IMR-90 (cell line): ENCODE measurements at regions not wholly inside any gene's neighbourhood (a gene's known extent, or its start where the extent isn't known, plus 50 kb on each side); places are given as distances from the start of the nearest gene placed in this dataset.

Experiments used
- CEBPB ChIP-seq: IDR thresholded peaks from 2 replicates; pipeline ENCODE4 v1.6.1; 2012; ENCODE audit warnings: low read depth, low read length, improper control_type of control experiment
- CHD1 ChIP-seq: IDR thresholded peaks from 2 replicates; pipeline ENCODE4 v1.6.1; 2012; ENCODE audit warnings: low read depth, low read length, improper control_type of control experiment
- FOS ChIP-seq: fragments of 150-350 bp; IDR thresholded peaks from 2 replicates; pipeline ENCODE4 v1.6.1; 2016; ENCODE audit warnings: low read depth, low read length
- MXI1 ChIP-seq: IDR thresholded peaks from 2 replicates; pipeline ENCODE4 v1.6.1; 2012; ENCODE audit warnings: low read depth, mild to moderate bottlenecking, low read length, moderate library complexity, borderline replicate concordance
- POLR2A ChIP-seq: IDR thresholded peaks from 2 replicates; pipeline ENCODE4 v1.6.1; 2012; ENCODE audit warnings: mild to moderate bottlenecking, low read depth, low read length
- RAD21 ChIP-seq: IDR thresholded peaks from 2 replicates; pipeline ENCODE4 v1.6.1; 2012; ENCODE audit warnings: low read length, improper control_type of control experiment
- TF ChIP-seq, protein P1 (sequence below): conservative IDR thresholded peaks from 2 replicates; pipeline ENCODE4 v1.5.1; 2012; ENCODE audit warnings: mild to moderate bottlenecking, low read depth, low read length, improper control_type of control experiment

- TF ChIP-seq POLR2A (no peak), MXI1 (no peak), FOS (no peak), CEBPB (no peak), CHD1 (no peak), RAD21 (no peak)
- TF ChIP-seq, protein P1, sequence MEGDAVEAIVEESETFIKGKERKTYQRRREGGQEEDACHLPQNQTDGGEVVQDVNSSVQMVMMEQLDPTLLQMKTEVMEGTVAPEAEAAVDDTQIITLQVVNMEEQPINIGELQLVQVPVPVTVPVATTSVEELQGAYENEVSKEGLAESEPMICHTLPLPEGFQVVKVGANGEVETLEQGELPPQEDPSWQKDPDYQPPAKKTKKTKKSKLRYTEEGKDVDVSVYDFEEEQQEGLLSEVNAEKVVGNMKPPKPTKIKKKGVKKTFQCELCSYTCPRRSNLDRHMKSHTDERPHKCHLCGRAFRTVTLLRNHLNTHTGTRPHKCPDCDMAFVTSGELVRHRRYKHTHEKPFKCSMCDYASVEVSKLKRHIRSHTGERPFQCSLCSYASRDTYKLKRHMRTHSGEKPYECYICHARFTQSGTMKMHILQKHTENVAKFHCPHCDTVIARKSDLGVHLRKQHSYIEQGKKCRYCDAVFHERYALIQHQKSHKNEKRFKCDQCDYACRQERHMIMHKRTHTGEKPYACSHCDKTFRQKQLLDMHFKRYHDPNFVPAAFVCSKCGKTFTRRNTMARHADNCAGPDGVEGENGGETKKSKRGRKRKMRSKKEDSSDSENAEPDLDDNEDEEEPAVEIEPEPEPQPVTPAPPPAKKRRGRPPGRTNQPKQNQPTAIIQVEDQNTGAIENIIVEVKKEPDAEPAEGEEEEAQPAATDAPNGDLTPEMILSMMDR: no peak
Measured at GRCh38 chr4:123598331-123598730, 201.7 kb downstream of the SPRY1 start.
